GM18499 (cell line): ENCODE measurements at regions not wholly inside any gene's neighbourhood (a gene's known extent, or its start where the extent isn't known, plus 50 kb on each side); places are given as distances from the start of the nearest gene placed in this dataset.
"Not testable (repeated sequence)": the region's sequence is repeated elsewhere in the genome, so short reads cannot be mapped to it uniquely, and the experiment has no call there.

Experiments used
- ATAC-seq: cut with Tn5 transposase; IDR thresholded peaks from one replicate; pipeline ENCODE4 v1.9.1; 2021; ENCODE audit warnings: moderate number of reproducible peaks; ENCODE audit not compliant: insufficient read depth, unreplicated experiment

DNA sequence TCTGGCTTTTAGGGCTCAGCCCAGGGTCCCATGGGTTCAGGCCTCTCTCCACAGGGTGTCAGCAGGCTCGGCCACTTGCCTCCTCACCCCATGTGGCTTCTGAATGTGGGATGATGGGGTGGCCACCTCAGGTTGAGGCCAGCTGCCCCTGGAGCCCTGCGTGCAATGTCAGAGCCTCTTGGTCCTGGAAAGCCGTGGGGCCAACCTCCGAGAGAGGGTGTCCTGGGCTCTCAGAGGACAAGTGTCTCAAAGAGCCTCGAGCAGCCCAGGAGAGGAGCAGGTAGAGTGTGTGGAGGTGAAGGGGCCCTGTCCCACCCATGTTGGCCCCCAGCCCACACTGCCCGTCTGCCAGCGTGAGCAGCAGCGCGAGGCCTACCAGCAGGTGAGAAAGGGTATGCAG lies 86.0 kb downstream of the PLXNA1 start:
- no peak for ATAC-seq

DNA sequence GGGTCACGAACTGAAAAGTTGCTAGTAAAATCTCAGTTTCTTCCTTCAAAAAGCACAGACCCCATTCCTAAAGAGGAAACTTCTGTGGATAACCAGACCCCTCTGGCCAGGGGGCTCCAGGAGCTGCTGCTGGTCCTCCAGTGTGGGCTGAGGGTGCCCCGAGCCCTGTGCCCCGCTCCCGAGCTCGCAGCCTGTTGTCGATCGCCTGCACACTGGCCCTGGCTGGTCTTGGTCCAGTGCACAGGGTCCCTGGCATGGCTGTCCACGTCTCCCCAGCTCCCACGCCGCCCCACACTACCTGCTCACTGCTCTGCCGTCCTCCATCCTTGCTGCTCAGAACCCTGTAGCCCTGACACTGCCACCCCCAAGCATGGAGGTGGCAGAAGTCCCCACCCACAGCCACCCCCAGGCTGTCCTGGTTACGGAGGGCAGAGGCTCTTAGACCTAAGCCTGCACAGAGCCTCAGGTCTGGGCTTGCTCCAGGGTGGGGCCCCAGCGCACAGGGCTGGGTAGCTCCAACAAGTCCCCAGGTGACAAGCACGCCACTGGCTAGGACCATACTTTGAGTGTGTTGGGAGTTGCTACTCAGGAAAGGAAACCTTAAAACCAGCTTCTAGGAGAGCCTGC lies 87.0 kb downstream of the PLXNA1 start:
- ATAC-seq = no peak

DNA sequence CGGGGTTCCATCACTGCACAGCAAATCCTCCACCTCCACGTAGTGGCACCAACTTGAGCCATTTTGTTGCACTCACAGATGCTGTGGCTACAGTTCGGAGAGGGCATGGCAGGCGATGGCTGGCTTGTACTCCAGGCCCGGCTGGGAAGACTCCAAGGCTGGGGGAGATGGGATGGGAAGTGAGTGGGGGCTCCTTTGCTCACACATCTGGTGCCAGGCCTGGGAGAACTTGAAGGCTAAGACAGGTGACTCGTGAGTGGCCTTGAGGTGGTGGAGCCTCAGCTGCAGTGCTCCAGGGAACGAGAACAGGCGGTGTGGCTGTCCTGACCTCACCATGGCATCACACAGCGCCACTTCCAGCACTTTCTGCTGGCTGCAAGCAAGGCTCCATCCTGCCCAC lies 87.9 kb downstream of the PLXNA1 start:
- ATAC-seq = no peak

DNA sequence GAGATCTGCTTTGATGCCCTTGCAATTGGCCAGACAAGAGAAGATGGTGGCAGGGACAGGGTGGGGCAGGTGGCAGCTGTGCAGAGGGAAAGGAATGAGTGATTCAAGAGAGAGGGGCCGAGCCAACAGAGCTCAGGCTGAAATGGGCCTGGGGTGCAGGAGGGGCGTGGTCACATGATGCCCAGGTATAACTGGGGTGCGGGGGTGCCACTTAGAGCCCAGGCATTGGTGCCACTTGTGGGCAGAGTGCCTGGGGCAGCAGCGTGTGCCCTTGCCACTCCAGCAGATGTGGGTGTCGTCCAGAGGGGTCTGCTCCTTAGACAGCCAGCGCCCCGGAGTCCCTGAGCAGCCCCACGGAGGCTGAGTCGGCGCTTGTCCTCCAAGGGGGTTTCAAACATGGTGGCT lies 88.7 kb downstream of the PLXNA1 start:
- no peak for ATAC-seq

DNA sequence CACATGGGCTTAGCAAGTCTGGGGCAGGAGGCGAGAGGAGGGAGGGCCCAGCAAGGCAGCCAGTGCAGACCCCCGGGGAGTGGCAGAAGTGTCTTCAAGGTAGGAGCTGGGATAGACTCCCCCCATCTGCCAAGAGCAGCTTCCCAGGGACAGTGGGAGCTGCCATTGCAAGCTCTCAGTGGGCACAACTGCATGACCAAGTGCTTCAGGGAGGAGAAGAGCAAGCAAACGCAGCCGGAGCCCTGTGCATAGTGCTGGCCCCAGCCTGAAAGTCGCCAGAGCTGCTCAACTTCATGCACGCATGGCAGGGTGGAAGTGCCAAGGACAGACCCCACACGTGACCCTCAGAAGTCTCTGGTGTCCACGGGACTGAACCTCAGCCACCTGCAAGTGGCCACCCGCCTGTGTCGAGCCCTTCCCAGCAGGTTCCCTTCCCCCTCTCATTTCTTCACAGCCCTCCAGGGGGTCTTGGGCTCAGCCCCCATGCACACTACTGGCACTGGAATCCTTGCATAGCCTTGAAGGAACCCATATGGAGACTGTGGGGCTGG lies 89.4 kb downstream of the PLXNA1 start:
- no peak for ATAC-seq

DNA sequence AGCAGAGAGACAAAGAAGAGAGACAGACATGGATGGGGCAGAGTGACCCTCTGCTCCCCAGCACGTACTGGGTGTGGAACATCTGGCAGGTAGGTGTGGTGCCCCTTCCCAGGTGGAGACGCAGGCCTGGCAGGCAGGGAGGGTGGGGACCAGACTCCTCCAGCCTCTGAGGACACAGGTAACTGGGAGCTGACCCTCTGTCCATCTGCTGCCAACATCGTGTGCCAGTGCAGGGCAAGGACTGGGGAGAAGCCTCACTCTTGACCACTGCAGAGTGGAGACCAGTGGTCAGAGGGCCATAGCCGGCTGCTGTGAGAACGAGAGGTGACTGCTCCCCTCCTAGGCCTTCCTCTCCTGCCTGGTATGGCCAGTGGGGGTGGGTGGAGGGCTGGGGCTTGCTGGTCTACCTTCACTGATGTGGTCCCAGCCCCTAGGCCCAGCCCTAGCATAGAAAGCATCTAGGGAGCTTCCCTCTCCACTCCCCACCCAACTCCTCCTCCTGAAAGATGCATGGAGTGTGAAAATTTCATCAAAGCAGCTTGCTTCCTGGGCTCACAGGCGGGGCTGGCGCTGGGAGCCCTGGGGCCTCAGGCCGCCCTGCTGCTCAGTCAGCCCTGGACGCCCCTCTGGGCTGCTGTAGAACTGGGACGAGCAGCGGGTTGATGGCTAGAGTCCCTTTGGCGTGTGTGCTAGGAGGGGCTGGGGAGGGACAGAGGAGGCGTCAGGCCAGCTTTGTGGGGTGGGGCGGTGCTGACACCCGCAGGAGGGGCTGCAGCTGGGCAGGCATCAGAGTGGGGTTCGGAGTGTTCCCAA lies 90.3 kb downstream of the PLXNA1 start:
- no peak for ATAC-seq

DNA sequence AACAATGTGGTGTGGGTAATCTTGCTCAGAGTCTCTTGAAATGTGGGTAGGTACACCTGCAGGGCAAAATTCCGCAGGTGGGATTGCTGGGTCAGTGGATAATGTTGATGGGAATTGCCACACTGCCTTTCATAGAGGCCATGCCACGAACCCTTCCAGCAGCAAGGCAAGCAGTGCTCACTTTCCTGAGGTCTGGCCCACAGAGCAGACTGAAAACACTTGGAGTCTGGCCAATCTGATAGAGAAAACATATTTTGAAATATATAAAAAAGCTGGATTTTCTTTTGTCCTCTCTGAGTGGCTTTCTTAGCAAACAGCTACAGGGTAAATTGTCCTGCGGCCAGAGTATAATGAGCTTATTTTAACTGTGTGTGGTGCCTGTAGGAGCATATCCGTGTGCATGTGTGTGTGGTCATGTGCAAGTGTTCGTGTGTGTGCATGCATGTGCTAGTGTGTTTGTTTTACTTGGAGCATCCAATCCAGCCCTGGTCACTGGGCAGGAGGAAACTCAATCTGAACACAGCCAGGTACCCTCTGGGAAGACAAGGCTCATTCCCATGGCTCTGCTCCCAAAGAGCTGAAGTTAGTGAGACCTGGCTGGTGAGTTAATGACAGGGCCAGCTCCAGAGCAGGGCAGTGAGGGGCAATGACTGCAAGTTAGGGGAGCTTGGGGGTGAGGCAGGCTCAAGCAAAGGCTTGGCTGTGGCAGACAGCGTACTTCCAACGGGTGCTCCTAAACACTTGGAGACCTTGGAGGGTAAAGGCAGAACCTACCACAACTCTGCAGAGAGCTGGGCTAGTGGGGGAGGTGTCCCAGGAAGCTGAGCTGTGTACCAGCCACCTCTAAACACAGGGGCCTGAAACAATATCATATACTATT lies 91.3 kb downstream of the PLXNA1 start:
- ATAC-seq = no peak

DNA sequence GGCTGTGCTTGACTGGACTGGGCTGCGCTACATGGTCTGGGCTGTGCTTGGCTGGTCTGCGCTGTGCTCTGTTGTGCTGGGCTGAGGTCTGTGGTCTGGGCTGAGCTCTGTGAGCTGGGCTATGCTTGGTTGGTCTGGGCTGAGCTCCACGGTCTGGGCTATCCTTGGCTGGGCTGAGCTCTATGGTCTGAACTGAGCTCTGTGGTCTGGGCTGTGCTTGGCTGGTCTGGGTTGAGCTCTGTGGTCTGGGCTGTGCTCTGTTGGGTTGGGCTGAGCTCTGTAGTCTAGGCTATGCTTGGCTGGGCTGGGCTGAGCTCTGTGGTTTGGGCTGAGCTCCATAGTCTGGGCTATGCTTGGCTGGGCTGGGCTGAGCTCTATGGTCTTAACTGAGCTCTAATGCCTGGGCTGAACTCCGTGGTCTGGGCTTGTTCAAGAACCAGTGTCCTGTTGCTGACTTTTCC lies 92.0 kb downstream of the PLXNA1 start:
- peak; percentile 75 for ATAC-seq

DNA sequence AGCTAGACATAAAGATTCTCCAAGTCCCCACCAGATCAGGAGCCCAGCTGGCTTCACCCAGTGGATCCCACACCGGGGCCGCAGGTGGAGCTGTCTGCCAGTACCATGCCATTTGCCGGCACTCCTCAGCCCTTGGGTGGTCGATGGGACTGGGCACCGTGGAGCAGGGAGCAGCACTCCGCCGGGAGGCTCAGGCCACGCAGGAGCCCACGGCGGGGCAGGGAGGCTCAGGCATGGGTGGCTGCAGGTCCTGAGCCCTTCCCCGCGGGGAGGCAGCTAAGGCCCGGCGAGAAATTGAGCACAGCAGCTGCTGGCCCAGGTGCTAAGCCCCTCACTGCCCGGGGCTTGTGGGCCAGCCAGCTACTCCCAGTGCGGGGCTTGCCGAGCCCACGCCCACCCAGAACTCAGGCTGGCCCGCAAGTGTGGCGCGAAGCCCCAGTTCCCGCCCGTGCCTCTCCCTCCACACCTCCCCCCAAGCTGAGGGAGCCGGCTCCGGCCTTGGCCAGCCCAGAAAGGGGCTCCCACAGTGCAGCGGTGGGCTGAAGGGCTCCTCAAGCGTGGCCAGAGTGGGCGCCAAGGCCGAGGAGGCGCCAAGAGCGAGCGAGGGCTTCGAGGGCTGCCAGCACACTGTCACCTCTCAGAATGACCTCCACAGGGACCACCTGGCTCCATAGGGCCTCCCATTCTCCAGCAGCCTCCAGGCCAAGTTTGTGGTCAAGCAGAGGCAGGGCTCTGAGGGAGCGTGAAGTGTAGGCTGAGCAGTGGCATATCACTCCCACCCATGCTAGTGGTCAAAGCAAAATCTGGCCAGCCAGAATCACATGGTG lies 93.5 kb downstream of the PLXNA1 start:
- ATAC-seq = not testable (repeated sequence)

DNA sequence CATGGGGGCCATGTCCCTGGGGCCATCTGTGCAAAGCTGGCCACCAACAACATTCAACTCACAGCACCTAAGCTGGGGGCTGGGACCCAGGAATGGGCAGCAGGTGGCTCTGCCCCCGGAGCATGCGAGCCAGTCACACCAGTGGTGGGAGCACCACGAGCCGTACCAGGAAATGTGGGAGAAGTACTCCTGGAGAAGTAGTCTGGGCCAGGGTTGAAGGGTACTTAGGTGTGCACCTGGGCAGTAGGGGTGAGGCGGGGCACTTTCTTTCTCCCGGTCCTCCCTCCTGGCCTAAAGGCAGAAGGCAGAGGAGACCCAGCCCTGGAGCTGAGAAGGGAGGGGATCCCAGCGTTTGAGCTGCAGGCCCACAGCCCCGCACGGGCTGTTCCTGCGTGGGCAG lies 94.2 kb downstream of the PLXNA1 start:
- ATAC-seq = no peak

DNA sequence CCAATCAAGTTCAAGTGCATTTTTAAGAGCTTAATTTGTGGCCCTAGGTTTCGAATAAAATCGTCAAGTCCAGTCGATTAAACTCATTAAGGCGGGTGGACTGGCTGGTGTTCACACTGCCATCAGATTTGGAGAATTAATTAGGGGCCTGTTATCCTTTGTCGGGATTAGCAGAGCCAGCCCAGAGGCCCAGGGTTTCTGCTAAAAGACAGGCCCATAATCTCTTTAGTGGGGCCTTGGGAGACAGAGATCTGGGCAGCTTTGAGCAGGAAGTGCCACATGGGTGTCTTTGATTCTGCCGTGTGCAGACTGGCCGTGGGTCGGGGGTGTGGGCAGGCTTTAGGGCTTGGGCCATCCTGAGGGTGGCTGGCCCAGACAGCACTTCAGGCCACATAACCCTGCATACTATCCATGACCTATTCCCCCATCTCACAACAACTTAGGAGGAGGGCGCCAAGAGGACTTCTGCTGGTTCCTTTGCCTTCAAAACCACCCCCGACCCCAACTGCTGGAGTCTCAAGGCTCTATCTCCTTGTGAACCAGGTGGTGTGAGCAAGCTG lies 94.7 kb downstream of the PLXNA1 start:
- no peak for ATAC-seq

DNA sequence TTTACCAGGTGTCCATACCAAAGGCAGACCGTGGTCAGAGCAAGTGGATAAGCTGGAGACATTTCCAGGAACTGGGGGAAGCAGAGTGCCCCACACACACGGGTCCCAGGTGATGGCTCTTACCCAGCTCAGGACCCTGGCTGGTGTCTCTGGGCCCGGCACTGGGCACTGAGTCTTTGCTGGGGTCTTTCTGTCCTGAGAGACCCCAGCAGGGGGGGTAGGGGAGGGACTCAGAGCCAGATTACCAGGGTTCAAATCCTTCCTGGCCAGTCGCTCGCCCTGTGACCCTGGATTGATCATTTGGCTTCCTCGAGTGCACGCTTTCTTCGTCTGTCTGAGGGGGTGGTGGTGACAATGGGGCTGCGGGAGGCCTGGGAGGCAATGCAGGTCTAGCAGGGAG lies 95.7 kb downstream of the PLXNA1 start:
- ATAC-seq = no peak

DNA sequence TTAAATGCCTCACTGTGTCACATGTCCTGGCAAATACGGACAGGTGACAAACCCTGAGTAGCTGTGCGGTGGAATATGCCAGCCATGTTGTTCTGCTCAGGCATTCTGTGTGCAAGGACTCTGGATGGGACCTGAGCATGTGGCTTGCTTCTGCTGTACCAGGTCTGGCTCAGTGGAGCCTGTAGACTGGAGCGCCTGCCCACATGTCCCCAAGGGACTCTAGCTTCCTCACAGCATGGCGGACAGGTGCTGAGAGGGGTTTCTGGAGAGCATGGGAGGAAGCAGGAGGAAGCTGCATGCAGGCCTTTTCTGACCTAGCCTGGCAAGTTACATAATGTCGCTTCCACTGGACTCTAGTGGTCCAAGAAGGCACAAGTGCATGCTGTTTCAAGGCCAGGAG lies 96.3 kb downstream of the PLXNA1 start:
- ATAC-seq = no peak

DNA sequence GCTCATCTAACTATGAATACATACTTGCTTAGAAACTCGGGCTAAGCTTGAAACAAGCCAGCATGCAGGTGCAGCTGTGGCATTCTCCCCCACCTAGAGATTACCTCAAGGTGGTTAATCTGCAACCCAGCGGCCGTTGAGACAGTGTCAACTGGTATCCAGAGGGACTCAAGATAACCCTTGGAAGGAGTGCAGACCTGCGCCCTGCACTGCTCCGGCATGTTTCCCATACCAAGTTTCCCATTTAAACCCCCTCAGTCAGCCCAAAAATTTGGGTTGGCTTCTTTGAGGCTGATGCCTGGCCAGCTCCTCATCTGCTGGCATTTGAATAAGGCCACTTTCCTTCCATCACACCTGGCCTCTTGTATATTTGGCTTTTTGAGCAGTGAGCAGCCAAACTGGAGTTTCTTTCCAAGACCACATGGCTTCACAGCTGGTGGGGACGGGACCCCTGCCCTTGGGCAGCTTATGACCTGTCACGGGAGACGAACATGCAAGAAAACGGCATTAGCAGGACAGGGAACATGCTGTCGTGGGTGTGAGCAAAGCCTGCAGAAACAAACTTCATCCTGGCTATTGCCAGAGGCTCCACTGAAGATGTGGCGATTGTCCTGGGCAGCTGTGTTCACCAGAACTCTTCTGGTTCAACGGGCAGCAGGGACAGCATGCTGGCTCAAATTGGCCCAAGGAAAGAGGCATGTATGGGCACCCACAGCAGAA lies 98.2 kb downstream of the PLXNA1 start:
- no peak for ATAC-seq

DNA sequence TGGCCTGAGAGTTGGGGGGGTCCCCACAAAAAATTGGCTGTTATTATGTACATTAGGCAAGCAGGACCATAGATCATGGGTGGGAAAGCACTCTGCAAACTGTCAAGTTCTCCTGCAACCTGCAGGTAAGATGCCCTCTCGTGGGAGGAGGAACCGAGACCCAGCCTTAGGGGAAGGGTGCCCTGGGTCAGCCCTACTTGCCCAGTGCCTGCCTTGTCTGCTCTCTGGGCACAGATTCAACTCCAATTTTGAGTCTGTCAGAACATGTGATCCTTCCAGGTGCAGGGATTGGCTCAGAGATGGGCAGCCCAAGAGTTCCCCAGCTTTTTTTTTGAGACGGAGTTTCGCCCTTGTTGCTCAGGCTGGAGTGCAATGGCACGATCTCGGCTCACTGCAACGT lies 99.2 kb downstream of the PLXNA1 start:
- no peak for ATAC-seq

DNA sequence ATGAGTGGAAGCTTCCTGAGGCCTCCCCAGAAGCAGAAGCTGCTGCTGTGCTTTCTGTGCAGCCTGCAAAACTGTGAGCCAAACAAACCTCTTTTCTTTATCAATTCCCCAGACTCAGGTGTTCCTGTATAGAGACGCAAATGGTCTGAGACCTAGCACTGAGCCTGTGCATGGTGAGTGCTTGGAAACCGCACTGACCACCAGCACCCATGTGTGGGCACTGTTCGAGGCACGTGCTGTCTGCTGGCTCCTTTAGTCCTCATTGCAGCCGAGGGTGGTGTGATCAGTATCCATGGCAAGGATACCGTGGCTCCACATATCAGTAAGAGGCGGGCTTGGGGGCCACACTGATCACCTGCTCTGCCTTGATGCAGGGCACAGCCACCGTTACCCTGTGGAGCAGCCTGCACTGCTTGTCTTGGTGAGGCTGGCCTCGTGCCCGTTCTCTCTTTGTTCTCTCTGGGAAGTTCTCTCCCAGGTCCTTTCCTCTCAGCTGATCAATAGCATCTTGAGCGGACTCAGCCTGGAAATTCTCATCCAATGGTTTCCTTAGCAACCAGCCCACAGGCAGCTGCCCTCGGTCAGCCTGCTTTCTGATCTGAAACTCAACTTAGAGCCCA lies 101.0 kb downstream of the PLXNA1 start:
- ATAC-seq = no peak

DNA sequence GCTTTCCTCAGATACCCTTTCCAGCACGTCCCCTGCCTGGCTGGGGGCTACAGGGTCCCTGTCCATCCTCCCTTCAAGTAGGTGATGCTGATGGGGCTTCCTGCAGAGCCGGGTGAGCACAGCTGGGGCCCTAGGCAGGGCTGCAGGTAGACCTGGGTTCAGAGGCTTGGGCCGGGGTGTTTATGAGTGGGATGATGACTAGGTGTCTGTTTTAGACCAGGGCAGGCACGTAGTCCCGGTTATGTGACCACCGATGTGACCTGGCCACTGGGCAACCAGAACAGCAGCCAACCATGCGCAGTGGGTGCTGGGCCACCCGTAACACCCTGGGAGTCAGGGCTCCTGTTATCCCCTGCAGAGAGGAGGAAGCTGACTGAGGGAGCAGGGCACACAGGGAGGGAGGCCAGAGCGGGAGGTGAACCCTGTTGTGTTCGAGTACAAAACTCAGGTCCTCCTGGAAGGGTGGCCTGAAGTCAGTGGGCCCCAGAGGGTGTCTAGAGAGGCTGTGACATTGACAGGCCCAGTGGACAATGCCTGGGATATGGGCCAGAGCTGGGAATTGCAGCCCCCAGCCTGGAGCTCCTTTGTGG lies 101.6 kb downstream of the PLXNA1 start:
- no peak for ATAC-seq

DNA sequence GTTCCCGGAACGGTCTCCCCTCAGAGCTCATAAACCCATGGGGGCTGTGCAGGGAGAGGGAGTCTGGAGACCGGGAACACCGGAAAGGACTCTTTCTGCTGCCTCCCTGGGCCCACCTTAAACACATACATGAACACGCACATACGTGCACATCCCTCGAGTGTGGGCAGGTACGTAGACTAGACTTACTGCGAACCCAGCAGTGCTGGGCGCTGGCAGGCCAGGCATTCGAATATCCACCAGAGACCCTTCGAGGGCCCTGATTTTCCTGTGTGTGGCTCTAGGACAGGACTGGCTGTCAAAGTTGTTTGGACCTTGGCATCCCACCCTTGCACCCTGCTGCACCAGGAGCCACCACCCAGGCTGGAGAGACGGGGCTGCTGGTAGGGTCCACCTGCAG lies 102.7 kb downstream of the PLXNA1 start:
- no peak for ATAC-seq
